Thoracic aorta (tissue), 2 donors: ENCODE measurements at regions not wholly inside any gene's neighbourhood (a gene's known extent, or its start where the extent isn't known, plus 50 kb on each side); places are given as distances from the start of the nearest gene placed in this dataset.

ENCODE experiments used
- ATAC-seq: fragments of 150-250 bp; one replicate; pipeline ENCODE4 v1.8.0; 2017; ENCODE audit warnings: low read depth; ENCODE audit not compliant: insufficient number of reproducible peaks, low FRiP score
- DNase-seq: peaks from one replicate; pipeline ENCODE4 v3.0.0-alpha.2; 2020; ENCODE audit warnings: low spot score
- H3K27ac ChIP-seq, 2 donors: fragments of 200-600 bp; sonication (generic); 1 replicate in 1 of 2; 2 replicates in 1 of 2; pipeline ENCODE4 v1.5.1; 2016; ENCODE audit warnings: mild to moderate bottlenecking in 2 of 2, moderate library complexity in 2 of 2
- H3K27me3 ChIP-seq: fragments of 200-600 bp; sonication (generic); replicated peaks from 2 replicates; pipeline ENCODE4 v1.6.0; 2016; ENCODE audit warnings: mild to moderate bottlenecking; ENCODE audit not compliant: insufficient read depth
- H3K36me3 ChIP-seq: fragments of 200-600 bp; sonication (generic); one replicate; pipeline ENCODE4 v1.5.1; 2016
- H3K4me1 ChIP-seq, 2 donors: fragments of 200-600 bp; sonication (generic); 1 replicate in 1 of 2; 2 replicates in 1 of 2; pipeline versions ENCODE4 v1.5.1 to v1.6.0; 2016; ENCODE audit warnings: low read depth in 2 of 2, mild to moderate bottlenecking in 1 of 2; ENCODE audit not compliant: control insufficient read depth in 1 of 2
- H3K4me3 ChIP-seq: fragments of 200-600 bp; sonication (generic); 2 replicates; pipeline ENCODE4 v1.5.1; 2016; ENCODE audit warnings: mild to moderate bottlenecking
- H3K9me3 ChIP-seq: fragments of 200-600 bp; sonication (generic); 2 replicates; pipeline ENCODE4 v1.5.1; 2016
- CTCF ChIP-seq: fragments of 200-600 bp; sonication (generic); IDR thresholded peaks from one replicate; pipeline ENCODE4 v1.5.1; 2019; ENCODE audit warnings: antibody characterized with exemption

GRCh38 chr3:31295150-31295765 lies 237.5 kb upstream of the STT3B start:
- no peaks in the 10 kb centered on the region for H3K36me3 ChIP-seq
- H3K4me3 ChIP-seq, result no peak overlapping the region
- H3K4me1 ChIP-seq, result no peaks in the 10 kb centered on the region
- TF ChIP-seq CTCF, result no peak
- no peak for DNase-seq
- H3K9me3 ChIP-seq, result no peaks in the 10 kb centered on the region
- no peak for ATAC-seq
- H3K27ac ChIP-seq, result no peak overlapping the region
- H3K27me3 ChIP-seq, result no peaks in the 10 kb centered on the region

GRCh38 chr3:31297726-31298298 lies 234.9 kb upstream of the STT3B start:
- Histone ChIP-seq H3K36me3 (no peaks in the 10 kb centered on the region), H3K9me3 (no peaks in the 10 kb centered on the region), H3K4me3 (no peak overlapping the region), H3K27ac (no peak overlapping the region), H3K4me1 (no peaks in the 10 kb centered on the region), H3K27me3 (no peaks in the 10 kb centered on the region)
- TF ChIP-seq CTCF, result no peak
- no peak for ATAC-seq
- no peak for DNase-seq

GRCh38 chr3:31300456-31301443 lies 232.0 kb upstream of the STT3B start:
- no peaks in the 10 kb centered on the region for H3K36me3 ChIP-seq
- H3K4me1 ChIP-seq, result no peaks in the 10 kb centered on the region
- no peak for TF ChIP-seq CTCF
- DNase-seq (no peak), ATAC-seq (no peak)
- H3K9me3 ChIP-seq, result no peaks in the 10 kb centered on the region
- H3K27ac ChIP-seq, result no peak overlapping the region
- H3K27me3 ChIP-seq, result no peaks in the 10 kb centered on the region
- no peak overlapping the region for H3K4me3 ChIP-seq

GRCh38 chr3:31302343-31302742 lies 230.4 kb upstream of the STT3B start:
- Histone ChIP-seq H3K27ac (no peak overlapping the region), H3K4me3 (no peak overlapping the region), H3K36me3 (no peaks in the 10 kb centered on the region), H3K9me3 (no peaks in the 10 kb centered on the region), H3K27me3 (no peaks in the 10 kb centered on the region), H3K4me1 (peaks cover 0 to 6% of the 10 kb centered on the region in 2 donors)
- TF ChIP-seq CTCF, result no peak
- no peak for DNase-seq
- no peak for ATAC-seq

- DNase-seq, result no peak
- no peak for TF ChIP-seq CTCF
Observed at GRCh38 chr3:31305340-31305739, 227.4 kb upstream of the STT3B start.

More at GRCh38 chr3:31305340-31305739, 227.4 kb upstream of the STT3B start:
- Histone ChIP-seq H3K27ac (no peak overlapping the region), H3K4me1 (peaks cover 0 to 13% of the 10 kb centered on the region in 2 donors), H3K4me3 (no peak overlapping the region), H3K27me3 (no peaks in the 10 kb centered on the region), H3K9me3 (no peaks in the 10 kb centered on the region), H3K36me3 (no peaks in the 10 kb centered on the region)
- no peak for ATAC-seq
